Astrocyte of the hippocampus (primary cell): ENCODE measurements at regions not wholly inside any gene's neighbourhood (a gene's known extent, or its start where the extent isn't known, plus 50 kb on each side); places are given as distances from the start of the nearest gene placed in this dataset.

Source experiments
- DNase-seq: peaks from one replicate; pipeline ENCODE4 v3.0.0; 2011; ENCODE audit warnings: low read depth, low spot score

DNA sequence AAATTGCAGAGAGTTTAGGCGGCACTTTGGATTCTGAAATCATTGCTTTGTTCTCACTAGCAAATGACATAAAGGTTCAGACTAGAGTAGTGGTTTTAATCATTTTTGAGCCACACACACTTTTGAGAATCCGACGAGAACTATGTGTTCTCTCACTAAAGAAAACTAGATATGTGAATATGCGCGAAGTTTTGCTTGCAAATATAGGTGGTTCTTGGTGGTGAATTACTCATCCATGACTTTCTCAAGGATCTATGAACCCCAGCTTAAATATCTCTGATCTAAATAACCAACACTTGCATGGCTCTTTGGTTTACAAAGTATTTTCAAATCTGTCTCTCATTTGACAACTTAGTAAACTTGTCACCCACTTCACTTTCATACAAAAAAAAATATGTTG, 54.8 kb downstream of the NOG start:
- DNase-seq, result no peak

GRCh38 chr17:56648806-56649205, 55.3 kb downstream of the NOG start:
- DNase-seq, result no peak

GRCh38 chr17:56652628-56653027, 59.1 kb downstream of the NOG start:
- no peak for DNase-seq

DNA sequence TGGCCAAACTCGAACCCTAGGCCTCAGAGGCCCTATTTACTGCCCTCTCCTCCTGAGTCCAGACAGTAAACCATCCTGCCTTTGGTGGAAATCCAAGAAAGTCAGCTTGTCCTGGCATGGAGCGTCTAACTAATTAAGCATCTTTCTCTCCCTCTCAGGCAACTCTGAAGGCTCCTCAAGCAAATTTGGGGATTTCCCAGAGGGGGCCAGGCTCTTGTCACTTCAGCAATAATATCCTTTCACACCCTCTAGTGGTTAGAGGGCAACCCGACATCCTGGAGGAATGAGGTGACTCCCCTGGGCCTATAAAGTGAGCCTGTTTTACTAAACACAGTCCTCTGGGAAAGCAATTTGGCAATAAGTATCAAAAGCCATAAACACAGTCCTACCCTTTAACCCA, 60.4 kb downstream of the NOG start:
- peak; percentile 72 for DNase-seq

- DNase-seq, result peak; percentile 52
These were observed 63.3 kb downstream of the NOG start for GRCh38 chr17:56656701-56657327.

- no peak for DNase-seq
These were observed 65.1 kb downstream of the NOG start for GRCh38 chr17:56658648-56659047.

DNA sequence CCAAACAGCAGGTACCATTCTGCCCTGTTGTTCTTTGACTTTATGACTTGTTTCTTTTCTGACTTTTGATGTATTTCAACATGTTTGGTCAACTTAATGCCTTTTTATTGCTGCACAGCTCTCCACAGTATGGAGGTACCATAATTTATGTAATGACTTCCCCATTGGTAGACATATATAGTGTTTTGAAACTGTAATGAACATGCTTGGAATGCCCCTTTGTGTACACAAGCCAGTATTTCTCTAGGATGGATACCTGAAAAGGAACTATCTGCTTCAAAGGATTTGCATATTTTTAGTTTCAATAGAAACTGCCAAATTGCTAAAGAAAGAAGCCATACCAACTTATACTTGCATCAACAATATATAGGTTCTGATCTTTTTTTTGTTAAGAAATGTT, 66.1 kb downstream of the NOG start:
- DNase-seq, result no peak

GRCh38 chr17:56661906-56662305, 68.4 kb downstream of the NOG start:
- no peak for DNase-seq

DNA sequence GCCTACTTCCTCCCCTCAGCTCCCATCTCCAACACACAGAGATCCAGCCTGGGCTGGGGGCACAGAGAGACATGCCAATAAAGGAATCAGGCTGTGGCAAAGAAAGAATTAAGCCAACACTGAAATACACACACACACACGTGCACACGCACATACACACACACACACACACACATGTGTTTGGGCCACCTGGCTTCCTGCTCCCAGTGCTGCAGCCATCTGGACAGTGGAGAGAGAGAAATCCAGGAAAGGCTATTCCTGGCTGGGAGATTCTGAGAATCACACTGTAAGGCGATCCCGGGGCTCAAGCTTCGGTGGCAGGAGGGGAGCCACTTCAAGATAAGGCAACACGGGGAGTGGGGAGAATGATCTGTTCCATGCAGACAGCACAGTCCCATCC, 72.4 kb downstream of the NOG start:
- DNase-seq, result no peak

GRCh38 chr17:56667925-56668458, 74.5 kb downstream of the NOG start:
- DNase-seq, result no peak

- DNase-seq, result no peak
These were observed 78.7 kb downstream of the NOG start for GRCh38 chr17:56672195-56672594.

- DNase-seq, result no peak
These were observed 81.0 kb downstream of the NOG start for GRCh38 chr17:56674401-56674925.

DNA sequence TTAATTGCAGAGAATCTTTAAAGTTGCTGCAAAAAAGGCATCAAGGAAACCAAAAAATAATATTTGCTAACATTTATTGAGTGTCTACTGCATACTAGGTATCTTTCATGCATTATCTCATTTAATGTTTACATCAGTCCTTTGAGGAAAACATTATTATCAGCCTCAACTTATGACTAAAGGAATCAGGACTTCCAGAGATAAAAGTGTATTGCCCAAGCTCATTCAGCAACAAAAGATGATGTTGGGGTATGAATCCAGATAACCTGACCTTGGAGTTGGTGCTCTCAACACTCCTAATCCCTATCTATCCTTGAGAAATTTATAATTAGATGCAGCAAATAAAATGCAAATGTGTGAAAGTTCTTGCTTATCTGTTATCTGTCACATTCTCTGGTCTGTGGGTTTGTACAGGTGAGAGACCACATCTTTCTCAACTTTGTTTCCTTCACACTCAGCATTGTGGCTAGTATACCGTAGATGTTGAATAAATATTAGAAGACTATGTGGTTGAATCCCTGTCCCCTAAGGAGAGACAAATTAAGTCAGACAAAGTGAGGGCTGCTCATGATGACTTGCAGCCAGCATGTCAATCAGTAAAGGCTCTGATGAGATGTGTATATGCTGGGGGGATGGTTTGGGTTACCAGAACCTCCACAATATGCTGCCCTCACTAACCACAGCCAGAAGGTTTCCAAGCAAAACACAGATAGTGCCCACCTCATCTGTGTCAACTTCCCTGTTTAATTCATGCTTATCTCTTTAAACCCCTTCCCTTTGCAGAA, 82.6 kb downstream of the NOG start:
- DNase-seq, result no peak

GRCh38 chr17:56676810-56677209, 83.3 kb downstream of the NOG start:
- no peak for DNase-seq

DNA sequence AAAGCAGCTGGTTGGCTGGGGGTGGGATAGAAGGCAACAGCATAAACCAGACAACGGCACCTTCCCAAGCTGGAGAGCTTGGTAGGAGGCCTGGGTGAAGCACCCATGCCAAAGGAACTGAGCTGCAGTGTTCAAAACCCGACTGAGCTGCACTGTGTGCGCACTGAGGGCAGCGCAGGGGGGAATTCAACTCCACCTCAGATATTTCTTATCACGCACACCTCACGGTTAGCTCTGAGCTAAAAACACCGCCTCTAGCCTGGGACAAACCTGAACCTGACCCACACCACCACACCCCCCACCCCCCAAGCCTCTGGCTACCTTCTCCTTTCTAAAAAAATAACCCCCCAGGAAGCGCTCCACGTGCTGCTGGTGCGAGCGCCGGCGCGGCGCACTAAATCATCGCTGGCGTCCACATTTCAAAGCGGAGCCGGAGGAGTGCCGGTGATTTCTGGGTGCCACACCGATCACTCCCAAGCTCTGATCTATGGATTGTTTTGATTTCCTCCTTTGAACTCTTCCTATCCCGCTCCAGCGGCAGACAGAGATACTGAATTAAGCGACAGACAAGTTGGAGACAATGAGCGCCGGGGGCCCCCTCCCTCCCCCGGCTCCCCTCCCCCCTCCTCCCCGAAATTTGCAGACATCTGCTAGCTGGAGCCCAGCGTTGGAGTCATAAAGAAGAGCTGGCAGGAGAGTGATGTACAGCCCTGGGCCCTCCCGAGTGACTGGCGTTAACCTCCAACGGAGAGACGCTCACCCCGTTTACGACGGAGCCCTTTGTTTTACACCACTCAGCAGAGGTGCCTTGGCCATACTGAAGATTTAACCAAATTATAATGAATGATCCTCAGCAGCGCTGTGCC, 85.0 kb downstream of the NOG start:
- DNase-seq, result peak; percentile 24

DNA sequence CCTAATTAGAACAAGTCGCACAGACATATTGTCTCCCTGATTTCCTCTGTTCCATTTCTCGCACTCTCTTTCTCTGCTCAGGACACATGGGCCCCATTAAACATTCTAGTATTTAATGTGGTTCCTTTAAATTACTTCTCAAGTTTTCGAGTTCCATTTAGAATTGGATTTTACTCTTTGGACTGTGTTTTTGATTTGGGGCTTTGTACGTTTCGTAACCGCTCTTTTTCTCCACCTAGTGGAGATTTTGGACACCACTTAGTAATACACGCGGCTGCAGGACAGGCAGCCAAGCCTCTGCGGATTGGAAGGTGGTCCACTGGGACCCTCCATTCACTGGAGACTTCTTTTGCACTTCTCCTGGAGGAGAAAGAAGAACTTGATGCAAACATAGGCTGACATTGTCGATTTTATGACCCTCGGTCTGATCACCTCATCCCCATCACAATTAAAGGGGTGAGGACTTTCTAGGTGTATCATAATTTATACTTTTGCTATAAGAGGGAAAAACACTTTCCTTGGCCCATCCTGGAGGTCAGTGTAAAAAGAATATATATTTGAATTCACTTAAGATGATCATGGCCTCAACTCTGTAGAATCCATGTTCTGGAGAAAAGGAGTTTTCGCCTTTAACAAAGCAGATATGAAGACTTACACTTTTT, 85.7 kb downstream of the NOG start:
- peak; percentile 72 for DNase-seq

GRCh38 chr17:56679777-56680422, 86.4 kb downstream of the NOG start:
- peak; percentile 11 for DNase-seq

GRCh38 chr17:56680676-56681075, 87.2 kb downstream of the NOG start:
- DNase-seq, result peak; percentile 35

DNA sequence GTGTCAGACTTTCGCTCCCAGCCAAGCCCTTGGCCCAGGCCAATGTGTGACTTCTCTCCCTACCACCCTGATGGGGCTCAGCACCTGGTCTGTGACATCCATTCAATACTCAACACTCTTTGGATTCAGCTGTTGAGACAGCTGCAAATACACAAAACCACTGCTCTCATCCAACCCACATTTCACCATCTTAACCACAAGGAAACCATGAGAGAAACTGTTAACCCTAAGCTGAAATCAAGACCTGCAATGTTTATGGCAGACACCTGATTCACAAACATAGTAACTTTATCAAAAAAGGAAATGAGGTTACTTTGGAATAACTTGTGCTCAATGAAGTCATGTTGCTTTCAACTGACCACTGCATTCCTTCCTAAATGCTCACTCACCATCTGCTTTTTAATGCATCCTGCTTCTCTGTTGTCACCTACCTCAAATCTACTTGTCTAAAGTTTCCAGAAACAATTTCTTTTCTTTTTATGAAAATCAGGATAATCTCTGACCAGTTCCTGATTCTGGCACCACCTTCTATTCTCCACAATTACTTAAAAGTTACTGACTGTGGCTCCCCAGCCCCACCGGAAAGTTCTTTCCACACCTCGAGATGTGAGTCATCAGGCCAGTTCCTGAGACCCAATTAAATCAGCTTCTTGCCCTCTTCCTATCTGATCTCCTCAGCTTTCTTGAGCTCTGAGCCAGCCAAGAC, 88.2 kb downstream of the NOG start:
- DNase-seq, result peak; percentile 90

- no peak for DNase-seq
These were observed 94.7 kb downstream of the NOG start for GRCh38 chr17:56688151-56688550.
